Transverse colon (tissue), 3 donors: ENCODE measurements at regions not wholly inside any gene's neighbourhood (a gene's known extent, or its start where the extent isn't known, plus 50 kb on each side); places are given as distances from the start of the nearest gene placed in this dataset.

Experiments used
- CTCF ChIP-seq, 5 experiments: fragments of 200-600 bp in 3 of 5; fragments of 450-650 bp in 2 of 5; sonication (generic) in 3 of 5; IDR thresholded peaks; 1 replicate in 2 of 5; 2 replicates in 3 of 5; pipeline ENCODE4 v1.5.1; 2016 to 2017; ENCODE audit warnings: antibody characterized with exemption in 5 of 5, inconsistent platforms in 3 of 5, mild to moderate bottlenecking in 2 of 5, moderate library complexity in 1 of 5
- EP300 ChIP-seq: sonication (generic); formaldehyde crosslinking; IDR thresholded peaks from one replicate; pipeline ENCODE4 v1.6.1; 2017; ENCODE audit warnings: antibody characterized with exemption, low read depth
- POLR2A ChIP-seq: fragments of 450-650 bp; IDR thresholded peaks from one replicate; pipeline ENCODE4 v1.6.1; 2016; ENCODE audit warnings: antibody characterized with exemption, mild to moderate bottlenecking, moderate library complexity

- TF ChIP-seq EP300 (no peak), CTCF (IDR thresholded peaks at IDR 0.05) (no peak), POLR2A (no peak)
Observed at GRCh38 chr22:49659281-49659923, 168.3 kb downstream of the BRD1 start.
